ENCODE measurements at regions not wholly inside any gene's neighbourhood (a gene's known extent, or its start where the extent isn't known, plus 50 kb on each side); places are given as distances from the start of the nearest gene placed in this dataset.

DNA sequence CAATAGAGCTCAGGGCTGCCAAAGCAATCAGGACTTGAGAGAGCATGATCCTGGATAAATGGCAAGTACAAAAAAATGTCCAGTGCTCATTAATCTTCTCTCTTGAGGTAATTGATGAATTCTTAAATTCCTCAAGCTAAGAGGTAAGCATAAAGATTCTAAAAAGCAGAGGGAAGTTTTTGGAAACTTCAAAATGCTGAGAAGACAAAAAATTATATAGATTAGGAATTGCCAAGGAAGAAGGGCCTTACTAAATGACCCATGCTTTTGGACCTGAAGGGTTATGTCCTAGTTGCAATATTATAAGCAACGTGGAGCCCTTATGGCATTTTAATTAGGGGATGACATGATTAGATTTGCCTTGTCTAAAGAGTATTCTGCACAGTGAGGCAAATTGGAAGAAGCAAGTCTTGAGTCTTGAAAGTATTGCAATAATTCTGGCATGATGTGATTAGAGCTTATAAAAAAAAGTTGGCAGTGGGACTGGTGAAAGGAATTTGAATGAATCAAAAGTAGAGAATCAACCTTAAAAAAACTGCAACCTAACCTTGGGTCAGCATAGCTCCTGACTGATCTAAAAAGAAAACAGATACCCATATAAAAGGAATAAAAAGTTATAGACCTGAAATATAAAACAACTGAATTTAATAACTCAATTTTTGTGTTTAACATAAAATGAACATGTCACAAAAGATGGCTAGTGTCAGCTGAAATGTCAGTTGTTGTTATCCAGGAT is 323.8 kb upstream of the ARRDC3 start:
- Histone ChIP-seq H3K4me1 (no peaks in the 10 kb centered on the region), H3K4me3 (no peak overlapping the region), H3K27me3 (replicated peaks in 1 of 7) (no peaks in the 10 kb centered on the region), H3K27ac (no peak overlapping the region), H3K9me3 (peaks cover 0 to 11% (median 0%) of the 10 kb centered on the region in 8 donors), H3K36me3 (no peaks in the 10 kb centered on the region)
- 43 to 69% (median 59%) methylated on average over 1 of the region's 1 CpG for WGBS, 5 donors
- no peak for TF ChIP-seq POLR2A (IDR thresholded peaks at IDR 0.05)
- no peak for TF ChIP-seq CTCF (IDR thresholded peaks at IDR 0.05 in 8 of 11, conservative IDR thresholded peaks at IDR 0.05 in 3 of 11)
- TF ChIP-seq POLR2AphosphoS5 (IDR thresholded peaks at IDR 0.05): no peak
- DNase-seq: no peak
- intact Hi-C loops (cut with DNase I; ENCODE audit: low total_unique reads): no loop called here

- intact Hi-C loops (cut with DNase I; ENCODE audit: low total_unique reads): no loop called here
- TF ChIP-seq POLR2AphosphoS5 (IDR thresholded peaks at IDR 0.05) (no peak), CTCF (IDR thresholded peaks at IDR 0.05 in 8 of 11, conservative IDR thresholded peaks at IDR 0.05 in 3 of 11) (no peak)
- H3K27ac ChIP-seq: no peak overlapping the region
- H3K4me3 ChIP-seq: no peak overlapping the region
- DNase-seq: no peak
- no peaks in the 10 kb centered on the region for H3K36me3 ChIP-seq
- WGBS, 5 donors: 81 to 97% (median 86%) methylated on average over 2 of the region's 2 CpGs
- H3K4me1 ChIP-seq: no peaks in the 10 kb centered on the region
- no peaks in the 10 kb centered on the region for H3K27me3 ChIP-seq (replicated peaks in 1 of 7)
- H3K9me3 ChIP-seq: peaks cover 0 to 36% (median 11%) of the 10 kb centered on the region in 8 donors
Observed at GRCh38 chr5:91703128-91703527, 320.0 kb upstream of the ARRDC3 start.

DNA sequence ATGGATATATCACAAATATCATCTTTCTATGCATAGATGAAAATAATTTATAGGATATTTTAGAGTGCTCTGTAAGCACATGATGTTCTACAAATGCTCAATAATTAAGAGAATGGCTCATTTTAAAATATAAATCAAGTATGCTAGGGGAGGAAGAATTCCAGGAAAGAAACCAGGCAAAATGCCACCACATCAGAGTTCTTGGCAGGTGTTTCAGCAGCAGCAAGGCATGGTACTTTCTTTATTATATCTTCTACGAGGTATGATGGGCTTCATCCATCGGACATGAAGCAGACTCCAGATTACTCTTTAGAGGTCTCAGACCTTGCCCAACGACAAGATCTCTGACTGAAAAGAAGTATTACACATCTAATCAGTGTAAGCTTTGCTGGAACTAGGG is 316.3 kb upstream of the ARRDC3 start:
- Histone ChIP-seq H3K4me3 (no peak overlapping the region), H3K36me3 (no peaks in the 10 kb centered on the region), H3K27me3 (replicated peaks in 1 of 7) (no peaks in the 10 kb centered on the region), H3K4me1 (no peaks in the 10 kb centered on the region), H3K9me3 (peaks cover 0 to 43% (median 19%) of the 10 kb centered on the region in 8 donors), H3K27ac (no peak overlapping the region)
- DNase-seq: no peak
- intact Hi-C loops (cut with DNase I; ENCODE audit: low total_unique reads): no loop called here
- WGBS, 5 donors: 82 to 86% (median 84%) methylated on average over 3 of the region's 3 CpGs
- TF ChIP-seq POLR2AphosphoS5 (IDR thresholded peaks at IDR 0.05) (no peak), POLR2A (IDR thresholded peaks at IDR 0.05) (no peak), CTCF (IDR thresholded peaks at IDR 0.05 in 8 of 11, conservative IDR thresholded peaks at IDR 0.05 in 3 of 11) (no peak)

DNA sequence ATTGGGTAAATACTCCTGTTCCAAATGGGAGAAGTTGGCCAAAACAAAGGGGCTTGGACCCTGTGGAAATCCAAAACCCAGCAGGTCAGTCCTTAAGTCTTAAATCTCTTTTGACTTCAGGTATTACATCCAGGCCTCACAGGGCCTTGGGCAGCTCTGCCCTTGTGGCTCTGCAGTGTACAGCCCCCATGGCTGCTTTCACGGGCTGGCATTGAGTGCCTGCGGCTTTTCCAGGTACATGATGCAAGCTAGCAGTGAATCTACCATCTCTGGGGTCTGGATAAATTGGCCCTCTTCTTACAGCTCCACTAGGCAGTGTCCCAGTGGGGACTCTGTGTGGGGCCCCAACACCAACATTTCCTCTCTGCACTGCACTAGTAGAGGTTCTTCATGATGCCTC is 308.5 kb upstream of the ARRDC3 start:
- no peaks in the 10 kb centered on the region for H3K27me3 ChIP-seq (replicated peaks in 1 of 7)
- no peak for DNase-seq
- H3K36me3 ChIP-seq: no peaks in the 10 kb centered on the region
- TF ChIP-seq POLR2A (IDR thresholded peaks at IDR 0.05): no peak
- no peak for TF ChIP-seq POLR2AphosphoS5 (IDR thresholded peaks at IDR 0.05)
- TF ChIP-seq CTCF (IDR thresholded peaks at IDR 0.05 in 8 of 11, conservative IDR thresholded peaks at IDR 0.05 in 3 of 11): no peak
- H3K4me1 ChIP-seq: no peaks in the 10 kb centered on the region
- H3K9me3 ChIP-seq: peaks cover 0 to 19% (median 16%) of the 10 kb centered on the region in 8 donors
- intact Hi-C loops (cut with DNase I; ENCODE audit: low total_unique reads): no loop called here
- WGBS, 5 donors: 80 to 94% (median 83%) methylated on average over 2 of the region's 2 CpGs
- no peak overlapping the region for H3K27ac ChIP-seq
- H3K4me3 ChIP-seq: no peak overlapping the region

All from spleen (tissue), 11 donors.